Activated CD4-positive, CD25-positive, alpha-beta regulatory T cell treated with anti-CD3 and anti-CD28 coated beads, Interleukin-2, amount 50 U/mL, for 16 hours (primary cell): ENCODE measurements at regions not wholly inside any gene's neighbourhood (a gene's known extent, or its start where the extent isn't known, plus 50 kb on each side); places are given as distances from the start of the nearest gene placed in this dataset.

Experiments
- DNase-seq: peaks from one replicate; pipeline ENCODE4 v3.0.0-alpha.2; 2020; ENCODE audit warnings: low read depth, low spot score

GRCh38 chr2:120477198-120477597 lies 131.3 kb downstream of the INHBB start:
- no peak for DNase-seq

GRCh38 chr2:120477831-120478481 lies 132.0 kb downstream of the INHBB start:
- no peak for DNase-seq

- DNase-seq, result no peak
Observed at GRCh38 chr2:120480346-120480902, 134.5 kb downstream of the INHBB start.

GRCh38 chr2:120480903-120481445 lies 135.0 kb downstream of the INHBB start:
- no peak for DNase-seq

- DNase-seq, result no peak
Observed at GRCh38 chr2:120481446-120482194, 135.7 kb downstream of the INHBB start.

GRCh38 chr2:120482334-120482733 lies 136.4 kb downstream of the INHBB start:
- no peak for DNase-seq

GRCh38 chr2:120483355-120483754 lies 137.4 kb downstream of the INHBB start:
- DNase-seq, result no peak

GRCh38 chr2:120485096-120485495 lies 139.2 kb downstream of the INHBB start:
- DNase-seq, result no peak

- DNase-seq, result no peak
Observed at GRCh38 chr2:120486441-120486840, 140.5 kb downstream of the INHBB start.

GRCh38 chr2:120486946-120487345 lies 141.0 kb downstream of the INHBB start:
- no peak for DNase-seq

- no peak for DNase-seq
Observed at GRCh38 chr2:120488531-120488930, 142.6 kb downstream of the INHBB start.

GRCh38 chr2:120489023-120489422 lies 143.1 kb downstream of the INHBB start:
- DNase-seq, result no peak

- no peak for DNase-seq
Observed at GRCh38 chr2:120490091-120490798, 144.3 kb downstream of the INHBB start.

- DNase-seq, result no peak
Observed at GRCh38 chr2:120491111-120491625, 145.2 kb downstream of the INHBB start.

GRCh38 chr2:120493231-120493630 lies 147.3 kb downstream of the INHBB start:
- no peak for DNase-seq

GRCh38 chr2:120494446-120494845 lies 148.5 kb downstream of the INHBB start:
- no peak for DNase-seq

- DNase-seq, result no peak
Observed at GRCh38 chr2:120495586-120495985, 149.7 kb downstream of the INHBB start.

- no peak for DNase-seq
Observed at GRCh38 chr2:120496235-120496634, 150.3 kb downstream of the INHBB start.

- no peak for DNase-seq
Observed at GRCh38 chr2:120496759-120497158, 150.8 kb downstream of the INHBB start.

- DNase-seq, result no peak
Observed at GRCh38 chr2:120497261-120497977, 151.5 kb downstream of the INHBB start.

- no peak for DNase-seq
Observed at GRCh38 chr2:120498121-120498520, 152.2 kb downstream of the INHBB start.
